Fibroblast of peridontal ligament (primary cell): ENCODE measurements at regions not wholly inside any gene's neighbourhood (a gene's known extent, or its start where the extent isn't known, plus 50 kb on each side); places are given as distances from the start of the nearest gene placed in this dataset.

ENCODE experiments used
- DNase-seq: peaks from one replicate; pipeline ENCODE4 v3.0.0-alpha.2; 2010; ENCODE audit errors: extremely low read depth

GRCh38 chr10:28962768-28963167 is 285.4 kb downstream of the BAMBI start:
- no peak for DNase-seq

GRCh38 chr10:28963539-28964221 is 286.4 kb downstream of the BAMBI start:
- no peak for DNase-seq

GRCh38 chr10:28965937-28966336 is 288.6 kb downstream of the BAMBI start:
- DNase-seq, result no peak

GRCh38 chr10:28967031-28967430 is 289.7 kb downstream of the BAMBI start:
- DNase-seq, result no peak

GRCh38 chr10:28969413-28969812 is 292.1 kb downstream of the BAMBI start:
- DNase-seq, result no peak

- DNase-seq, result peak; percentile 85
These were observed 292.9 kb downstream of the BAMBI start for GRCh38 chr10:28970231-28970630.

DNA sequence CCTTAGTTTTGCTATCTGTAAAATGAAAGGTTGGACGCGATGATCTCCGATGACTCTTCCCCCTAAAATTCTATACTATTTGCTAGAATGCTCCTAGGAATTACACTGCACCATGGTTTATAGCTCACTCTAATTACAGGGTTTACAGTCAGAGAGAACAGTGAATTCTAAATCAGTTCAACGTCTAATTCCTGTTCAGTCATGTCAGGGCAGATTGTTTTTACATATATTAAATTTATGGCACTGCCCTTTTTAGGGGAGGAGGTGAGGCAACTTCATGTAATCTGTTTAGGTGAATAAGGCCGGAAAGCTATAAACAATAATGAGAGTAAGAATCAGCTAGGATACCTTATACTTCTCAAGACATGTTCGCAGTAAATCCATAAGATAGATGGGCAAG is 293.9 kb downstream of the BAMBI start:
- no peak for DNase-seq

DNA sequence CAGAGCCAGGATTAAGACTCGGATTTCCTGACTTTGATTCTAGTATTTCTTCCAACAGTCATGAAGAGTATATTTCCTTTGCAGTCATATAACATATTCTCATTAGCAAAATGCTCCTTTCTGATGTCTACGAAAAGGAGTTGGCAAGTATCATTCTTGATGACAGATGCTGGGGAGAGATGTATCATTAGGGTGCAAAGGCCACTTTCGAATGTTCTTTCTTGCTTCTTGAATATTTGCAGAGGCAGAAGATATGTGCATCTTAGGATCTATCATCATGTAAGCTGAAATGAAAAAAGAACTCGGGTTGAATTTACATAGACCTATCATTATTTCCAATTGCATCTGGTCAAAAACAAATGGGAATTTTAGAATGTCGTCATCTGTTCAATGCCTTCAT is 294.4 kb downstream of the BAMBI start:
- DNase-seq, result no peak

DNA sequence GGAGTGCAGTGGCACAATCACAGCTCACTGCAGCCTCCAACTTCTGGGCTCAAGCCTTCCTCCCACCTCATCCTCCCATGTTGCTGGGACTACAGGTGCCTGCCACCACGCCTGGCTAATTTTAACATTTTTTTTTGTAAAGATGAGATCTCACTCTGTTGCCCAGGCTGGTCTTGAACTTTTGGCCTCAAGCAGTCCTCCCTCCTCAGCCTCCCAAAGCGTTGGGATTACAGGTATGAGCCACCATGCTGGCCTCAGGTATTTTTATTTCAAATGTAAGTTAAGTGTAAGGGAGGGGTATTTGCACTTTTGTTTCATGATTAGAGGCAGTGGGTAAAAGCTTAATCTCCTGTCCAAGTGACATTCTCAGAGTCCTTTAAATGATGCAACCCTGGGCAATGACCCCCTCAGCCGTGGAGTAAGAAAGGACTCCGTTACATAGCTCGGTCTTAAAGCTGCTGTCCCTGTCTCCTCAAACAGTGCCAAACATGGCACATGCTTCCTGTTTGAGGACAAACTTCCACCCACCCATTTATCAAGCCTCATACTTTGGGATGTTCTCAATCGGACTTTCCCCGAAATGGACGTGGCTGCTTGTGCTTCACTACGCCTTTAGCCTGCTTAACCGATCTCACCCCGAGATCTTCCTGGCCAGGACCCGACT is 296.1 kb downstream of the BAMBI start:
- no peak for DNase-seq

- DNase-seq, result no peak
These were observed 298.7 kb downstream of the BAMBI start for GRCh38 chr10:28975891-28976531.

- DNase-seq, result no peak
These were observed 300.2 kb downstream of the BAMBI start for GRCh38 chr10:28977518-28977917.

DNA sequence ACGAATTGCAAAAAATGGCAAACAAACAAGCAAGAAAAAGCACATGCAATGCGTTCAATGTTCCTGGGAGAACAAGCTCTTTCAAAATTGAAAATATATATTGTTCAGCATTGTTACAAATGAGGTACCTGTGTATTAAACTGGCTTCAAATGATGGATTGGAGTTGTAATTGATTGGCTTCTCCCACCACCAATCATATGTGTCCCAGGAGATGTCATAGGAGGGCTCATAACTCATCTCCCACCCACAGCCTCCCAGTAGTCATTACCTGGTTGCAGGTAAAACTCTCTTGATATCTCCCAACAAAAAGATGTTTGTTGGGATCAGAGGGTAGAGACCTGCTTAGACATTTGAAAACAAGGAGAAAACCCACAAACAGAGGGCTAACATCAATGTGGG is 302.9 kb downstream of the BAMBI start:
- no peak for DNase-seq

GRCh38 chr10:28981007-28981406 is 303.7 kb downstream of the BAMBI start:
- DNase-seq, result no peak

DNA sequence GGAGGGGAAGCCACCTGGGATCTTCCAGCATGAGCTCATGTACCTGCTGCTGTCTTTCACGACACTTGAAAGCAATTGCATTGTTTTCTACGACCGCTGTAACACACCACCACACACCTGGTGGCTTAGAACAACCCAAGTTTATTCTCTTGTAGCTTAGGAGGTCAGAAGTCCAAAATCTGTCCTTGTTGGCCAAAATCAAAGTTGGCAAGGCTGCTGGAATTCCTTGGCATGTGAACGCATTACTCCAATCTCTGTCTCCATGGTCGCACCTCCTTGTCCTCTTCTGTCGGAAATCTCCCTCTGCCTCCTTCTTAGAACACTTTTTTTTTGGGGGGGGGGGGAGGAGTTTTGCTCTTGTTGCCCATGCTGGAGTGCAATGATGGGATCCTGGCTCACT is 305.7 kb downstream of the BAMBI start:
- no peak for DNase-seq

DNA sequence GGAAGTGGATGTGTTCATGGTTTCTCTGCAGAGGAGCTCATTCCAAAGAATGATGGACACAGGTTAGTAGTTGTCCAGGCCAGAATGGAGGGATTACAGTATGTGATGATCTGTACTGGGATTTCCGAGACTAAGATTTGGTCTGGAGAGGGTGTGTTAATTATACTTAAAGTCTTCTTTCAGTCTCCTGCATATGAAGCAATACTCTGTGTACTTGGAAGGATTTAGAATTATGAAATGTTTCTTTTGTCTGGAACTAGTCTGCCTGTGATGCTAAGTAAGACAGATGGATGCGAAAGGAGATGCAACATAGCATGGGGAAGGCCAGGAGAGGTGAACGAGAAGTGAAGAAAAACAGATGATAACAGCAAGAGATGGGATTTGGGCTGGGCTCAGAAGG is 305.1 kb upstream of the LYZL1 start:
- DNase-seq, result no peak

GRCh38 chr10:28984431-28984830 is 304.4 kb upstream of the LYZL1 start:
- peak; percentile 89 for DNase-seq

DNA sequence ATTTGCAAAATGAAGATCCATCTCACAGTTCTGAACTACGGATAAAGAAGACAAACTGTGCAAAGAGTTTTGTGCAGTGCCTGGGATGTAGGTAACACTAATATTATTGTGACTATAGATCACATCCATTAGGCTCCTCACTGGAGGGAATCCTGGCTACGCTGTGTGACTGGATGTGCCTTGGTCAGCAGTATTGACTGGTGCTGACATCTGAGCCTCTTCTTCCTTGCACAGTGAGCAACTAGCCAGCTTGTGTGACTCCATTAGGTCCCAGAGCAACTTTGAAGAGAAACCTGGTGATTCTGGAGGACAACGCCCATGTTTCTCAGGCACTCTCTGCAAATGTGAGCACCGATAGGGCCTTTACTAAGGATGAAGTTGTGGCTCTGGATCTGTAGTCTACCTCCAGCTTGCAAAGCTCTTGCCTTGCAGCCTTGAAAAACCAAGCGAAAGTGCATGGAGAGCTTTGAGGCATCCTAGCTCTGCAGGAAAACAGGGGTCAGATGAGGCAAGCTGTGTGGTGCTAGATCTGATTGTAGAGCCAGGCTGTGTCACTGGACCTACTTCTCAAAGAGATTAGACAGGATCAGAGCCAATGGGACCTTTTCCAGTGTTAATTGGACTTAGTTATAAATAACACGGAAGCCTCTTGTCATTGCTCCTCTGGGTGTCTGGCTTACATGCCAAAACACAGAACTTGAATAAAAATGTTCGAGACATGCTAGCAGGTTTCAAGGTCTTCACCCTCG is 303.6 kb upstream of the LYZL1 start:
- DNase-seq, result no peak

GRCh38 chr10:28986117-28986792 is 302.6 kb upstream of the LYZL1 start:
- peak; percentile 42 for DNase-seq

DNA sequence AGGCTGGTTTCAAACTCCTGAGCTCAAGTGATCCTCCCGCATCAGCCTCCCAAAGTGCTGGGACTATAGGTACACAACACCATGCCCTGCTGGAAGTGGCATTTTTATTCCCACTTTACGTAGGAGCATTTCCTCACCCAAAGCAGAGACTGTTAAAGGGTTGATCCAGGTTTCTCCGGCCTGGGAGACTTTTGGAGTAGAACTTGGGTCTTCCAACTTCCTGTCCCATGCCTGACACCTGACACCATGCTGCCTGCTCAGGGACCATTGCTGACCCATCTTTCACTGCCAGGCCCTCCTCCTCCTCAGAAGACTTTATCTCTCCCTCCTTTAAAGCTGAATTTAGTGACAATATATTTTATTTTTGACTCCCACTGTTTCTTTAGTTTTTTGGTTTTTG is 302.0 kb upstream of the LYZL1 start:
- DNase-seq, result no peak

- no peak for DNase-seq
These were observed 301.1 kb upstream of the LYZL1 start for GRCh38 chr10:28987555-28988320.

- DNase-seq, result no peak
These were observed 299.9 kb upstream of the LYZL1 start for GRCh38 chr10:28988980-28989379.
